Activated CD8-positive, alpha-beta memory T cell treated with anti-CD3 and anti-CD28 coated beads for 36 hours (primary cell): ENCODE measurements at regions not wholly inside any gene's neighbourhood (a gene's known extent, or its start where the extent isn't known, plus 50 kb on each side); places are given as distances from the start of the nearest gene placed in this dataset.
"Not testable (repeated sequence)": the region's sequence is repeated elsewhere in the genome, so short reads cannot be mapped to it uniquely, and the experiment has no call there.

Source experiments
- CTCF ChIA-PET: fragments of 350-600 bp; sonication (Branson Sonifier 250); formaldehyde crosslinking; loops from one replicate; lab custom pipeline; 2021; ENCODE audit warnings: antibody characterized with exemption; lab: Charles Lee
- POLR2A ChIA-PET: fragments of 350-600 bp; sonication (Branson Sonifier 250); formaldehyde crosslinking; loops from one replicate; lab custom pipeline; 2021; ENCODE audit warnings: antibody characterized with exemption; lab: Charles Lee

- POLR2A ChIA-PET = interaction anchor here (0.6 kb wide), 1 partner anchor 30 kb away, joined by 4 read pairs; no protein-coding TSS in a partner anchor
Observed at GRCh38 chr15:91412138-91412928, 312.3 kb downstream of the SV2B start.

GRCh38 chr15:91413142-91413541 lies 313.1 kb downstream of the SV2B start:
- ChIA-PET CTCF (no interaction called here), POLR2A (no interaction called here)

More at GRCh38 chr15:91412138-91412928, 312.3 kb downstream of the SV2B start:
- CTCF ChIA-PET = no interaction called here

GRCh38 chr15:91414124-91414523 lies 314.1 kb downstream of the SV2B start:
- POLR2A ChIA-PET = no interaction called here
- CTCF ChIA-PET = no interaction called here

GRCh38 chr15:91415258-91415657 lies 315.2 kb downstream of the SV2B start:
- CTCF ChIA-PET = interaction anchor here (0.6 kb wide), 1 partner anchor 1412 kb away, joined by 3 read pairs; no protein-coding TSS in a partner anchor
- POLR2A ChIA-PET = not testable (repeated sequence)

GRCh38 chr15:91420689-91421088 lies 320.6 kb downstream of the SV2B start:
- POLR2A ChIA-PET = no interaction called here
- CTCF ChIA-PET = no interaction called here

- ChIA-PET POLR2A (no interaction called here), CTCF (no interaction called here)
Observed at GRCh38 chr15:91422797-91423196, 322.7 kb downstream of the SV2B start.

GRCh38 chr15:91424001-91424400 lies 323.9 kb downstream of the SV2B start:
- POLR2A ChIA-PET = no interaction called here

GRCh38 chr15:91426412-91426811 lies 326.4 kb downstream of the SV2B start:
- ChIA-PET CTCF (no interaction called here), POLR2A (no interaction called here)

More at GRCh38 chr15:91424001-91424400, 323.9 kb downstream of the SV2B start:
- CTCF ChIA-PET = no interaction called here

GRCh38 chr15:91429973-91430372 lies 329.9 kb downstream of the SV2B start:
- ChIA-PET POLR2A (no interaction called here), CTCF (no interaction called here)

GRCh38 chr15:91431041-91431715 lies 331.1 kb downstream of the SV2B start:
- POLR2A ChIA-PET = no interaction called here
- CTCF ChIA-PET = no interaction called here

GRCh38 chr15:91435113-91435512 lies 335.1 kb downstream of the SV2B start:
- ChIA-PET CTCF (no interaction called here), POLR2A (no interaction called here)

- ChIA-PET POLR2A (no interaction called here), CTCF (no interaction called here)
Observed at GRCh38 chr15:91444656-91445055, 344.6 kb downstream of the SV2B start.

GRCh38 chr15:91445695-91446228 lies 345.7 kb downstream of the SV2B start:
- CTCF ChIA-PET = interaction anchor here (0.6 kb wide), 1 partner anchor 418 kb away, joined by 3 read pairs; no protein-coding TSS in a partner anchor
- POLR2A ChIA-PET = no interaction called here

GRCh38 chr15:91447991-91448644 lies 348.1 kb downstream of the SV2B start:
- CTCF ChIA-PET = no interaction called here

GRCh38 chr15:91453376-91453775 lies 353.3 kb downstream of the SV2B start:
- POLR2A ChIA-PET, CTCF ChIA-PET: not testable (repeated sequence)

More at GRCh38 chr15:91447991-91448644, 348.1 kb downstream of the SV2B start:
- POLR2A ChIA-PET = no interaction called here

GRCh38 chr15:91456251-91456718 lies 356.2 kb downstream of the SV2B start:
- ChIA-PET POLR2A (no interaction called here), CTCF (no interaction called here)

- CTCF ChIA-PET = no interaction called here
- POLR2A ChIA-PET = no interaction called here
Observed at GRCh38 chr15:91456921-91457320, 356.9 kb downstream of the SV2B start.

- POLR2A ChIA-PET = no interaction called here
- CTCF ChIA-PET = no interaction called here
Observed at GRCh38 chr15:91461377-91461776, 361.3 kb downstream of the SV2B start.

GRCh38 chr15:91465086-91465485 lies 365.0 kb downstream of the SV2B start:
- ChIA-PET POLR2A (no interaction called here), CTCF (interaction anchor here (0.6 kb wide), 1 partner anchor 117 kb away, joined by 3 read pairs; no protein-coding TSS in a partner anchor)

GRCh38 chr15:91465696-91466095 lies 365.6 kb downstream of the SV2B start:
- POLR2A ChIA-PET = no interaction called here
- CTCF ChIA-PET = no interaction called here
